ENCODE measurements at regions not wholly inside any gene's neighbourhood (a gene's known extent, or its start where the extent isn't known, plus 50 kb on each side); places are given as distances from the start of the nearest gene placed in this dataset.

GRCh38 chr11:129290966-129291365 lies 84.7 kb upstream of the BARX2 start:
- no peak for DNase-seq

- DNase-seq, result no peak
Observed at GRCh38 chr11:129289350-129290040, 86.2 kb upstream of the BARX2 start.

DNA sequence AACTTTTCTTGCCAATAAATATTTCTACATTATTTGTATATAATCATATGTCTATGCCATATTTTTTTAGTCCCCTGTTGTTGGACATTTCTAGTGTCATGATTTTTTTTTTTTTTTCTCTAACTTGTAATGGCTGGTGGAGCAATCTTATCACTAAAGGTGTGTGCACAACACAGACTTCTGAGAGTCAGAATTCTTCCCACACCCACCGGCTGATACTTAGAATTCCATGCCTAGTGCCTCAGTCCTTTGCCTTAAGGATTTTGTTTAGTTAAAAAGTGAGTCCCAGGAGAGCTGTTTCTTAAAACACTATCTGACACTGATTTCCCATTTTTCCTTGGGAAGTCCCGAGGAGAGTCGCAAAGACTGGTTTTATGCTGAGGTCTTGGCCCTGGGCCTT lies 87.7 kb upstream of the BARX2 start:
- DNase-seq, result no peak

DNA sequence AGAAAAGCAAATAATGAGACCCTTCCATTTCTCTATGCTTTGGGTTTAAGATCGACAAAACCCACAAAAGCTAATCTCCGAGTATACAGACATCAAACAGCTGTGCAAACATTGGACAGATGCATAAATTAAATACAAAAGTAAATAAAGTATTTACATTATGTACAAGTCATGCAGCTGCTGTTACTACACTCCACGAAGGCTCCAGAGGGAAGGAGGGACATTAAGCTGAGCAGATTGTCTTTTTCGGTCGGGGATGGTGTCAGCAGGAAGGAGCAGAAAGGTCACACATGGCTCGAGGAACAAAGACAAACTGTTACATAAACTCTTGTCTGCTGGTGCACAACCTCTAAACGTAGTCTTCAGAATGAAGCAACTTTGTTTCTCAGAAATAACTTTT lies 88.8 kb upstream of the BARX2 start:
- DNase-seq, result no peak

GRCh38 chr11:129285402-129285786 lies 90.3 kb upstream of the BARX2 start:
- no peak for DNase-seq

GRCh38 chr11:129283141-129283540 lies 91.0 kb upstream of the ARHGAP32 start:
- DNase-seq, result no peak

- no peak for DNase-seq
Observed at GRCh38 chr11:129282634-129283033, 90.5 kb upstream of the ARHGAP32 start.

GRCh38 chr11:129281471-129282415 lies 89.6 kb upstream of the ARHGAP32 start:
- no peak for DNase-seq

GRCh38 chr11:129280027-129280811 lies 88.1 kb upstream of the ARHGAP32 start:
- DNase-seq, result no peak

GRCh38 chr11:129279326-129280026 lies 87.4 kb upstream of the ARHGAP32 start:
- DNase-seq, result peak; percentile 39 to 77

DNA sequence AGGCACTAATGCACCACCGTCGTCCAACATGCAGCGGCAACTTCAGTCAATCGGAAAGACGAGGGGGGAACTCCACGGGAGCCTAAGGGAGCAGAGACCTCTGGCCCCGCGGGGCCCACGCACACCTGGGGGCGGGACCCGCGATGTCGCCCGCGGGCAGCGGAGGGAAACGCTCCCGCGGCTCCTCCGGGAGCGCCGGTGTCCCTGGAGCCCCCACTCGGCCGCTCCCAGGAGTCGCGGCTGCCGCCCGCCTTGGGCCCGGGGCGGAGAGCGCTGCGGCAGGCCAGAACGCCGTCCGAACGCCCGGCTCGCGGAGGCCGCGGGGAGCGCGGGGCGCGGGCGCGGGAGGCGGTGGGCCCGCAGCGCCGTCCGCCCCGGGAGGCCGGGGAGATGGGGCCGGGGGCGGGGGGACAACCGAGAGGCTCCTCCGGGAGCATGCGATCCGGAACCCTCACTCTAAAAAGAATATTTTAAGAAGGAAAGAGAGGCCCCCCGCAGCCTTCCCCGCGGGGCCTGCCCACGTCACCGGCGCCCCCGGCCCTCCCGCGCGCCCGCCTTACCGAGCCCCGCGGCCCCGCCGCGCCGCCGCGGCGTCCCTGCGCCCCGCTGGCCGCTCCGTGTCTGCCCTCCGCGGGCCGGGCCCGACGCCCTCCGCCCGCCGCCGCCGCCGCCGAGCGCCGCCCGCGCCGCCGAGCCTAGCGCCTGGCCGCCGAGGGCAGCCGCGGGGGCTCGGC lies 86.6 kb upstream of the ARHGAP32 start:
- DNase-seq, result no peak

DNA sequence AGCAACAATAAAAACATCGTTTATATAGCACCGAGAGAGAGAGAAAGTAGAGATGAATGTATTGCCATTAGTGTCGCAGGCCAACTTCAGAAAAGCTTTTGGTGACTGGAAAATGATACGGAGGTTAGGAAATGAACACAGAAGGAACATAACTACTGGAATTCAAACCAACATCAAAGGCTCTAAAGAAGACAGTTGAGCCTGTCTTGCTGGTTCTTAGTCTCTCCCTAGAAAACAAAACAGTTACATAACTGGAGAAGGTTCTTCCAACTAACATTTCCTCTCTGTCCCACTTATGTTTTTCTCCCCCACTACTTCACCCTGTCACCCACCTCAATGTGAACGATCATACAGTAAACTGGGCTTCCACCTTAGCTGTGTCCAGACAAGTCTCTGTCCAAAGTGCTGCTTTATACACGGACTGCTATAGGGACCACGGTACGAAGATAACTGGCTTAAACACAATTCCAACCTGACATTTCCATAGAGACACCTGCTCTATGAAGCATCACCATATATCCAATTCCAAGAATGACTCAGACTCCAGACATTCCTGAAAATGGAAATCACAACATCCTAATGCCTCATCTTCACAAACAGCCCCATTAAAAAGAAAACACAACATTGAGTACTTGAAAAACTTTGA lies 85.2 kb upstream of the ARHGAP32 start:
- DNase-seq, result no peak

GRCh38 chr11:129275828-129276227 lies 83.7 kb upstream of the ARHGAP32 start:
- DNase-seq, result no peak

DNA sequence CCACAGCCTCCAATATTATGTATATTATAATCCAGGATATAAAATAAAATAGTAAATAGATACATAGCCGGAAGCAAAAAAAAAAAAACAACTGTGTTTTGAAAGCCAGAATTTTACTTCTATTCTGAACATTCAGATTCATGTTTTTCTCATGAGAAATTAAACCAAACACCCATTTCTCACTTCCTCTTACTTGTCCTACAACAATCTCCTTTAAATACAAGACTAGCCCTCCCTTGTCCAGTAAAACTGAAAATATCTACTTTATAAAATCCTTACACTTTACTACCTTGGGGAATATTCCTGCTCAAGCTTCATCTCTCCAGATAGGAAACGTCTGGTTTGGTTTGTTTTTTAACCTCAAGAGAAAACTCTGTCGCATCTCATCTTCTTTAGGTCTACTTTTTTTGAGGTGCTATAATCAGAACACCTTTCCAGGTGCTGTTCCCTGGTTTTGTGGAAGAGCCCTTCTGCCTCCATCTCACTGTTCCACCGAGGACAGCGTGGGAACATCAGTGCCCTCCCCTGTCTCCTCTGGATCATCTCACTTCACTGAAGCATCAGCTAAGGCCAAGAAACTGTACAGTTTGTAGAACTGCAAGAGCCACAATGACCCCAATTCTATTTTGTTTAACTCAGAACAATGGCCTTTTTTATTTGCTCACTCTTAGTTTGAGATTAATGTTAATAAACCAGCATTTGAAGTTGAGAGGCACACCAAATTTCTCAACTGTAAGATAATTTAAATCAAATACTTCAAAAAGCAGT lies 82.0 kb upstream of the ARHGAP32 start:
- DNase-seq, result no peak

GRCh38 chr11:129273322-129273721 lies 81.2 kb upstream of the ARHGAP32 start:
- DNase-seq, result no peak

DNA sequence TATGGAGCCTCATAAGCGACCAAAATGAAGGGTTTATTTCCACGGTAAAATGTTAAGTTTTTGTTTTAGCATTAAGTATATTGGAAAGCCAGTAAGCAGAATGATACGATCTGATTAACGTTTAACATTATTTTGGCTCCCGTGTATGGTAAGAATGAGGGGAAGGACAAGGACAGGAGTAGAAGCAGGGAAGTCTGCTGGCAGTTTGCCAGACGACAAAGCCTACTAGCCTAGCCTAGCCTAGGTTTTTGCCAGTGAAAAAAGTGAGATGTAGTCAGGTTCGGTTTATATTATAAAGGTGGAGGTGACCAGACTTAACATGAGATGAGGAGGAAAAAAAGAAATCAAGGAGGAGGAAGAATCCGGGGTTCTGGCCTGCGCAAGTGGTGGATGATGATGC lies 78.9 kb upstream of the ARHGAP32 start:
- no peak for DNase-seq

DNA sequence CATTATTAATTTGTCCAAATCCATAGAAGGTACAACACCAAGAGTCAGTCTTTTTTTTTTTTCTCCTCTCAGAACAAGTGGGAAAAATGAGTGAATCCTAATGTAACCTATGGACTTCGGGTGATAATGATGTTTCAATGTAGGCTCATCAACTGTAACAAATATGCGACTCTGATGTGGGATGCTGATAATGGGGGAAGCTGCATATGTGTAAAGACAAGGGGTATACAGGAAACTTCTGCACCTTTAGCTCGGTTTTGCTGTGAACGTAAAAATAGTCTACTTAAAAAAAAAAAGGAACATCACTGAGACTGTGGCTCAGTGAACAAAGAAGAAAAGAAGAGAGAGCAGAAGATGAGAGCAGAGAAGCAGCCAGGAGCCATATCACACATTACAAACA lies 78.3 kb upstream of the ARHGAP32 start:
- DNase-seq, result no peak

DNA sequence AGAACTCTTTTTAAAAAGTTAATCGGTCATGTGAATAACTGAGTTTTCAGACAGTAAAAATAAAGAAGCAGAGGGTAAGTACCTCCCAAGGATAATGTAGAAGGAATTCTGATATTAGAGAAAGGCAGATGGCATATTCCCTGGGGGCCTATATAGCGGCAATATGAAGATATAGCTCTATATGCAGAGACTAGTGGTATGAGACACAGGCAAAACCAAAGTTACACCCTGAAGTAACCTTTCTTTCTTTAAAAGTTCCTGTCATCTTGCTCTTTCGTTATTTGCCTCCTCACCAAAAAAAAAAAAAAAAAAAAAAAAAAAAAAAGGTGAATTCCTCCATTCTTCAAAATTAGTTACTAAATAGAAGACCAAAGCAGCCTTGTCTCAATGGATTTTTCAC lies 76.2 kb upstream of the ARHGAP32 start:
- no peak for DNase-seq

DNA sequence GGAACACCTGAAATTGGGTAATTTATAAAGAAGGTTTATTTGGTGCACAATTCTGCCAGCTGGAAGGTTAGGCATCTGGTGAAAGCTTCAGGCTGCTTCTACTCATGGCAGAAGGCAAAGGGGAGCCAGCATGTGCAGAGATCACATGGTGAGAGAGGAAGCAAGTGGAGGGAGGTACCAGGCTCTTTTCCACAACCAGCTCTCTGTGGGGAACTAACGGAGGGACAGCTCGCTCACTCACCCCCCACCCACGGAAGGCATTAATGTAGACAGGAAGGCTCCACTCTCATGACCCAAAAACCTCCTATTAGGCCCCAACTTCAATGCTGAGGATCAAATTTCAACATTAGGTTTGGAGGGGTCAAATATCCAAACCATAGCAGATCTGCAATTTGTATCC lies 75.6 kb upstream of the ARHGAP32 start:
- no peak for DNase-seq

GRCh38 chr11:129266536-129266935 lies 74.4 kb upstream of the ARHGAP32 start:
- DNase-seq, result no peak

Measured in hippocampal formation (tissue), 2 donors.